Medulla oblongata (tissue), 1 donor: ENCODE measurements at regions not wholly inside any gene's neighbourhood (a gene's known extent, or its start where the extent isn't known, plus 50 kb on each side); places are given as distances from the start of the nearest gene placed in this dataset.
A peak's percentile ranks its signal among the peaks of the same experiment; 100 is the strongest.

ENCODE experiments used
- DNase-seq: peaks from one replicate; pipeline ENCODE4 v3.0.0-alpha.2; 2015; ENCODE audit errors: extremely low spot score

- no peak for DNase-seq
Observed at GRCh38 chr14:21749306-21749868, 75.8 kb upstream of the OR4E1 start.

GRCh38 chr14:21748869-21749303 lies 75.3 kb upstream of the OR4E1 start:
- DNase-seq, result peak; percentile 76

- no peak for DNase-seq
Observed at GRCh38 chr14:21735639-21736307, 62.2 kb upstream of the OR4E1 start.

- DNase-seq, result no peak
Observed at GRCh38 chr14:21735200-21735599, 61.6 kb upstream of the OR4E1 start.

GRCh38 chr14:21734457-21735074 lies 60.9 kb upstream of the OR4E1 start:
- DNase-seq, result peak; percentile 74

GRCh38 chr14:21729703-21730233 lies 56.1 kb upstream of the OR4E1 start:
- DNase-seq, result no peak

GRCh38 chr14:21725250-21725649 lies 51.6 kb upstream of the OR4E1 start:
- no peak for DNase-seq

GRCh38 chr14:21724090-21724973 lies 50.7 kb upstream of the OR4E1 start:
- no peak for DNase-seq

GRCh38 chr14:21723431-21724045 lies 49.9 kb upstream of the OR4E1 start:
- peak; percentile 7 for DNase-seq
